SKM-1 (cell line): ENCODE measurements at regions not wholly inside any gene's neighbourhood (a gene's known extent, or its start where the extent isn't known, plus 50 kb on each side); places are given as distances from the start of the nearest gene placed in this dataset.

Experiments used
- DNase-seq: peaks from one replicate; lab custom pipeline; 2025; ENCODE audit not compliant: unreplicated experiment; lab: John Stamatoyannopoulos, UW

DNA sequence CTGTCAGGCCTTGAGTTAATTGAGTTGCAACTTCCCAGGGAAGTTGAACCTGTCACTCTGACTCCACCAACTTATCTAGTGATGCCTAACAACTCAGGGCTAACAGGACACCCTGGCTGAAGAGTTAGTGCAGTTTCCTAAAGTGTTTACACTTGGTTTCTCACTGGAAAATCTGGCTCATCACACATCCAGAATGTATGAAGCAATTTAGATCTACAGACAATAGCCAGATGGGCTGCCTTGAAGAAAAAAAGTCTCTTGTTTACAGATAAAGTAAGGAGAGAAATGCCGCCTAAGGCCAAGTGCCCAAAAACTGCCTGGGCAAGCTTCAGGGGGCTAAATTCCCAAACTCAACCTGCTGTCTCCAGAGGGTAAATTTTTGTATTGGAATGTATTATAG lies 446.3 kb upstream of the NCAM2 start:
- no peak for DNase-seq

DNA sequence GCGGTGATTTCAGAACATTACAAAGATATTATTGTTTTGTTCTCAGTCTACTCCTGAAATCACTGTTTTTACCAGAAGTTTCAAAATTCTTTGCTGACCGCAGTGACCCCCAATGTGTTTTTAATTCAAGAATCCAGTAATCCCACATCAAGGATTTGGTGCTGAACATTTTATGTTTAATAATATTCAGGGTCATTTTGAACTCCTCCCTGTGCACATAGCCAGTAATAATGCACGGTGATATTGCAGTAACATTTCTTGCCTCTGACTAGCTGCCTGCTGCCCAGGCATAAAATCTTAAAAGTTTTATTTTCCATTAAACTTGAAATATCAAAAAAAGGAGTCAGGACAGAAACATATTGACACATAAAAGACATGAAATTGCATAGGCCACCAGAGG lies 443.4 kb upstream of the NCAM2 start:
- DNase-seq, result no peak

DNA sequence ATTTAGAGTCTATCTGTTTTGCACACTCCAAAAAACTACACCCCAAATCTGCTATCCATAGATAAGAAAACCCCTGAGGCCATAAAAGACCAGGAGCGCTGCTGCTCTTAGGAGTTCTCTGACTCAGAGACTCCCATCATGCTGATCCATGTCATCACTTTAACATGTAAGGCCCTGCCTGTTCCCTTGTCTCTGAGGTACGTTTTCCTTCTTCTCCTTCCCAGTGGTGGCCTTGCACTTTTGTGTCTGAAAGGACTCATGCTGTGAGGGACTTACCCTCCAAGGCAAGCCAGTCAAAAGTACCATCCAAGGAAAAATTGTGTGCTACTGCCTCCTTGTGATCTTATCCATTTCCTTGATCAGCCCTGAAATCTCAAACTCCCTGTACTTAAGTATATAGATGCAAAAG lies 427.4 kb upstream of the NCAM2 start:
- DNase-seq, result no peak

DNA sequence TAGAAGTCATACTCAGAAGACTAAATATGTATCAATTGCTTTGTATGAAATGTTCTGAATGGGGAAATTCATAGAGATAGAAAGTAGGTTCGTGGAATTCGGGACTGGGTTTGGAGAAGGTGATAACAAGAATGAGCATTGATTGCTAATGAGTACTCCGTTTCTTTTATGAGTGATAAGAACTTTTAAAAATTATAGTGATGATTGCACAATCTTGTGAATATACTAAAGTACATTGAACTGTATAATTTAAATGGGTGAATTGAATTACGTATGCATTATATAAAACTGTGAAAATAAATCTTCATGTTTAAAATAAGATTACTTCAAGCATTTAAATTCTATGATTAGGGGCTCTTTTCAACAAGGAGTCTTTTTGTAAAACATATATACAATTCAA lies 425.6 kb upstream of the NCAM2 start:
- no peak for DNase-seq

DNA sequence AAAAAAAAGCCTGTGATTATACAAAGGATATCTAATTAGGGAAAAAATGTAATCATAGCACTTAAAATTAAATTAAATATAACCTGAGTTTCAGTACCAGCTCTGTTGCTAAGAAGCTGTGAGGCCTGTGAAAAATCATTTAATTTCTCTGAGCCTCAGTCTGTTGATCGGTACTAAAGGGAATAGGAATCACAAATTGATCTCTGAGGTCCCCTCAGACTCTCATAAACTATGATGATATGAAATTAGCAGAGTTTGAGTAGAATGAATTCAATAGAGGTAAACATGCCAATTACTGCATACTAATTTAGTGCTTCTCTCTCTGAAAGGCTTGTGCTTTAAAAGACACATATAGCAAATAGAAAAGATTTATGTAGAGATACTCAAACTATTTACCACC lies 416.8 kb upstream of the NCAM2 start:
- no peak for DNase-seq

DNA sequence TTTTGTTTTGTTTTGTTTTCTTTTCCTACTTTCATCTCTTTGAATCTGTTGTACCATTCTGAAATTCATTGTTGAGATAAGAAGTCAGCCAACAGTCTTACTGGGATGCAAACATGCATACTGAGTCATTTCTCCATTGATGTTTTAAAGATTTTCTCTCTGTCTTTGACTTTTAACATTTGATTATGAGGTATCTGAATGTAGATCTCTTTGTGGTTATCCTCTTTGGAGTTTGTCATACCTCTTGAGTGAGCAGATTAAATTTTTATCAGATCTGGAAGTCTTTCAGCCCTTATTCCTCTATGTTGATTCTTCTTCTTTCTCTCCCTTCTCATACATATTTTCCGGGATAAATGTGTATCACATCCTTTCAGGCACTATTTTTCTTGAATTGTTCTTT lies 406.9 kb upstream of the NCAM2 start:
- no peak for DNase-seq

DNA sequence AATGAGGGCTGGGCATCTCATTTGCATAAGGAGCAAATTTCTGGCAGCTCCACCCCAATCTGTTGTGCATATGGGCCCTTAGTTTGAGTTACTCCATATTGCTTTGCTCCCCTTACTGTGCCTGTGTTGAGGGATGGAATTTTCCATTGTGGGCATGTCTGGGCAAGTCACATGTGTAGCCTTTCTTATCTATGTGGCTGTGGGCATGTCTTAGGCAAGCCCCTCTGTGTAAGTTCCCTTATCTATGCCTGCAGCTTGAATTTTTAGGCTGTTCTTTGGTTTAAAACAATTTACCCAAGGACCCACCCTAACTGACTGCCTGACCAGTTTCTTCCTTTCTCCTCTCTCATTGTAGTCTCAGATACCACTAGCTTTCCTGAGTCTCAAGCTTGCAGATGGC lies 405.7 kb upstream of the NCAM2 start:
- no peak for DNase-seq

DNA sequence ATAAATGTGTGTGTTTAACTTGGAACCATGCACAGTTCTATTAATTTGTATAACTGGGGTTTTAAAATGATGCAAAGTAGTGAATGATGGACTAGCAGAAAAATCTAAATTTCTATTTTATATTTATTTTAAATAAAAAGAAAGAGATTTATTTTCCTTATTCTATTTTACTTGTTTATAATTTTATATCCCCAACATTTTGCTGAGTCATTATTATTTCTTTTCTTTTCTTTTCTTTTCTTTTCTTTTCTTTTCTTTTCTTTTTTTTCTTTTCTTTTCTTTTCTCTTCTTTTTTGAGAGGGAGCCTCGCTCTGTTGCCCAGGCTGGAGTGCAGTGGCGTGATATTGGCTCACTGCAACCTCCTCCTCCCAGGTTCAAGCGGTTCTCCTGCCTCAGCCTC lies 395.0 kb upstream of the NCAM2 start:
- no peak for DNase-seq

DNA sequence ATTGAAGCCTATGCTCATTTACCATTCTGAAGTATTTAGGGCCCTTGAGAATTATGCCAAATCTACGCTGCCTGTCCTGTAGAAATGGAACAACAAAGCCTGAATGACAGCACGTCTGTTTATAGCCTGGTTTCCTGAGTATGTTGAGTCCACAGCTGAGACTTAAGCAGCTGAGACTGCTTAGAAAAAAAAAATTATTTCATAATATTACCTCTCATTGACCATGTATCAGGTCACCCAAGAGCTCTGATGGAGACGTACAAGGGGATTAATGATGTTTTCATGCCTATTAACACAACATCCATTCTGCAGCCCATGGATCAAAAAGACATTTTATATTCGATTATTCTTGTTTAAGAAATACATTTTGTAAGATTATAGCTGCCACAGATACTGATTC lies 387.2 kb upstream of the NCAM2 start:
- no peak for DNase-seq

- DNase-seq, result no peak
Measured at GRCh38 chr21:20613654-20614053, 384.6 kb upstream of the NCAM2 start.

DNA sequence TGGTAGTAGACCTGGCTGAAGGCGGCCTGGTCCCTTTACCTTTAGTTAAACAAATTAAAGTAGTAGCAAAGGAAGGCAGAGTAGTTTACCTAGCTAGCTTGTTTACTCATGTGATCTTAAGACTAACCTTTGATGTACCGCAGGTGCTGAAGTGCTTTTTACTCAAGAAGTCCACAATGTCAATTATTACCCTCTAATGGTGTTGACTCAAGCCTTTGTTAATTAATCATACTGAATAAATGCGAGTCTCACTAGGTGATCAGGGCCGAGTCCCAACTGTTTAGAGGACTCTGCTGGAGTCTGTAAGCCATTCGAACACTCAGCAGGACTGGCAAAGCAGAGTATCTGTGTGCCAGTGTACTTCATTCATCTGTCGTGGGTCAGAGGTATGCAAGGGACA lies 381.1 kb upstream of the NCAM2 start:
- DNase-seq, result no peak

DNA sequence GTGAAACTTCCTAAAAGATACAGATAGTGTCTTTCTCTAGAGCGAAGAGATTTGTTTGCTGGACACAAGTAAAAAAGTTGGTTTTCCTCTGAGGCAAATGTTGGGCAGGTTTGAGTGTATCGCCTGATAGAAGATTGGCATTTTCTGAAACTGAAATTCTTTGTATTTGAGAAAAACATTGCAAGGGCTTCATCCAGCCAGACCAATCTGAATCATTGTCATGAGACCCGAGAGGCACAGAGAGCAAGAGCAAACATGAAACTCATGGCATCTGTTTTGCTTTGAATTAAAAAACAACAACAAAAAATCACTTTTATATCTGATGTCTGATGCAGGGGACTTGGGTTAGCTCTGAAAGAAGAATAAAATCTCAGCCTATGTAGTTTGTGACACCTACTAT lies 379.3 kb upstream of the NCAM2 start:
- DNase-seq, result no peak

DNA sequence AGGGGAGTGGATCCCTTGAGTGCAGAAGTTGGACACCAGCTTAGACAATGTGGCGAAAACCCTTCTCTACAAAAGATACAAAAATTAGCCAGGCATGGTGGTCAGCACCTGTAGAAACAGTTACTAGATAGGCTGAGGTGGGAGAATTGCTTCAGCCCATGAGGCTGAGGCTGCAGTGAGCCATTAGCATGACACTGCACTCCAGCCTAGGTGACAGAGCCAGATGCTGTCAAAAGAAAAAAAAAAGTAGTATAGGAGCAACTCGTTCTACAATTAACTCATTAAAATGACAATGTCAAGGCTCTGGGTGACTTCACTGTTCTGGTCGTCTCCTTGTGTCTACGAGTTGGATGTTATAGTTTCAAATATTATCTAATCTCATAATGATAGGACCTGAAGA lies 370.6 kb upstream of the NCAM2 start:
- DNase-seq, result no peak

DNA sequence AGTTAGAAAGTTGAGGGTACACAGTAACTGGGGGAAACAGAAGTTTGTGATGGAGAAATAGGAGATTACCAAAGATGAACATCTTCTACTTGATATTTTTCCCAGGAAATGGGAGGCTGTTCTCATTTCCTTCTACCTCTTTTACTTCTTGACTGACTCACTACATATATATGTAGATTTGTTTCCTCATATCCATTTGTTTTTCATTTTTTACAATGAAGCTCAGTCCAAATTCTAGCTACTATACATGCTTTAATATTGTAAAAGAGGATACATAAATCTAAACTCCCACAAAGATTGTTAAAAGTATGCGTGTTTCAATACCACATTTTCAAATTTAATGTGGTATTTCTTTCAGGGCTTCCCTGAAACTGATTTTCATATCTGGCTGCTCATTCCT lies 366.6 kb upstream of the NCAM2 start:
- no peak for DNase-seq

GRCh38 chr21:20639026-20639425 lies 359.2 kb upstream of the NCAM2 start:
- no peak for DNase-seq

DNA sequence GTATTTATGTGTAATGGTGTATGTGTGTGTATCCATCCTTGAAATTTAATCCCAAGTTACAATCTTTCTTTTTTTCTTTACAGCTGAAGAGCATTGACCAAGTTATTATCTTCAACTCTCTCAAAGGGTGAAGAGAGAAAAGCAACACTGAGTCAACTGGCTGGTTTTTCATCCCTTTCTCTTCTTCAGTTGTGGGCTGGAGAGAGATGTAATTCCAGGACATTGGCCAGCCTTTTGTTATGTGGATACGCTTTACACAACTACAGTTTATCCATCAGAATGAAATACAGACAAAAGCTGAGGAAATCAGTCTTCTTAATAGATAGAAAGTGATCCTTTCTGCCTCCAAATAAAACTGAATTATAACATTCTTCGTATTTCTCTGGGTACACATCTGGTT lies 357.0 kb upstream of the NCAM2 start:
- no peak for DNase-seq

DNA sequence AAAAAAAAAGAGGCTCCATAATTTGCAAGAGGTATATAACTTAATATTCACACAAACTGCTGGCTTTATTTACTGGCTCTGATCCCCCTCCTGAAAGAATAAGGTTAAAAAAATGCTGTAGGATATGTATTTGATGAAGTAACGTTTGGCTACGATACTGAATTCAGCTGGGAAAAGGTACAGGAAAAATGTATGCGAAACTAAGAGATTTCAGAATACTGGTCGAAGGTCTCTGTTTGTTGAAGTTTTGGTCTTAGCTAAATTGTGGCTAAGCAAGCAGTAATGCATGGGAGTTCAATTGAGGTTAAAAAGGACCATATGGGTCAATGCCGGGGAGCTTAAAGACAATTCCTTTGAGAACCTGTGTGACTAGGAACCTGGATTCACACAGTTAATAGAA lies 355.5 kb upstream of the NCAM2 start:
- no peak for DNase-seq

DNA sequence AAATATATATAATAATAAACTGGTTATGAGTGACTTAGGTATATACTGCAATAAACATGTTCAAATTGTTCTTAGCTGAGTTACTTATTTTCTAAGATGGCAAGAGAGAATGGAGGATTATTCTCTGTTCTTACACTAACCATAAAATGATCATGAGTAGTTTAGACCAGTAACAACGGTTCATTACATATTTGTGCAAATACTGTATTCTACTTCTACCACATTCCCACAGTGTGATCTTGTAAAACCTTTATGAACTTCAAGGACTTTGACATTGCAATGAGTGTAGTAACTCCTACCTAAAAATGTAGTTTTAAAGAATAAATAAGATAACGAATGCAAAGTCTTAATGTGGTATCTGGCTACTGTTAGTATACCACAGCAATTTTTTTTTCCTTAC lies 353.7 kb upstream of the NCAM2 start:
- no peak for DNase-seq

GRCh38 chr21:20645344-20645743 lies 352.9 kb upstream of the NCAM2 start:
- no peak for DNase-seq

DNA sequence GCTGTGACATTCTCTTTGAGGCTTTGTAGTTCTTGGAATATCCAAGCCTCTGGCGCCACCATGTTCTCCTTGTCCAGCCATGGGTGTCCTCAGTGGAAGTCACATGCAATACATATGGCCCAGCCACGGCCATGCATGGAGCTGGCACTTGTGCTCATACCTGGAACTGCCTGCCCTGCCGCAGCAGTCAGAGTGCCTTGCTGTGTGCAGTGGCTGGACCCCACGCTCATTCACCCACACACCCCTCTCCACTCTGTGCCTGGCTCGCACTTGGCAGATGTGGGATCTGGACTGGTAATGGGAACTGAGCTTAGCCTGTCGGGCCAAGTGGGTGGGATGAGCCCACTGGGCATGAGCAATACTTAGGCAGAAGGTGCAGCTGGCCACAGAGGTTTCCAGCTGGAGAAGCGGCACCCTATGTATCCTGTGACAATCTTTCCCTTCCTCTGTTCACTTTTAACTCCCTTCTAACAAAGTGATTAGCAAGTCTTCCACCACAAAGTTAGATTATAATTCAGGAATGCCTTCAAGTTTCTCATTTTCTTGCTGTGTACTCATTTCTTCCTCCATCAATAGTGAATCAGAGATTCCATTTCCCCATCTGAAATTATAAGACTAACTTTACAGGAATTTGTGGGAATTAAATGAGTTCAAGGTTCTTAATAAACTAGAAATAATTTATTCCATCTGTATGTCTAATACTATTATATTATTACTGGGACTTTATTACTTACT lies 351.6 kb upstream of the NCAM2 start:
- DNase-seq, result no peak

GRCh38 chr21:20647607-20648006 lies 350.6 kb upstream of the NCAM2 start:
- no peak for DNase-seq

DNA sequence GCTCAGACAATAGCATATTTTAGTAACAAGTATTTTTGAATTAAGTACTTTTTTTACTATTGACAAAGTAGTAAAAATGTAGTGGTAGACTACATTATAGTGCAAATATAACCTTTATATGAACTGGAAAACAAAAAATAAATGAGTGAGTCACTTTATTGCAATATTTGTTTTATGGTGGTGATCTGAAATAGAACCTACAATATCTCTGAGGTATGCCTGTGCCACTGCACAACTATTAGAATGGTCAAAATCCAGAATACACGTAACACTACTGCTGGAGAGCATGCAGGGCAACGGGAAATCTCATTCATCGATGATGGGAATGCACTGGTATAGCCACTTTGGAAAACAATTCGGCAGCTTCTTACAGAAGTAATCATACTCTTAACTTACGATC lies 349.0 kb upstream of the NCAM2 start:
- DNase-seq, result no peak

DNA sequence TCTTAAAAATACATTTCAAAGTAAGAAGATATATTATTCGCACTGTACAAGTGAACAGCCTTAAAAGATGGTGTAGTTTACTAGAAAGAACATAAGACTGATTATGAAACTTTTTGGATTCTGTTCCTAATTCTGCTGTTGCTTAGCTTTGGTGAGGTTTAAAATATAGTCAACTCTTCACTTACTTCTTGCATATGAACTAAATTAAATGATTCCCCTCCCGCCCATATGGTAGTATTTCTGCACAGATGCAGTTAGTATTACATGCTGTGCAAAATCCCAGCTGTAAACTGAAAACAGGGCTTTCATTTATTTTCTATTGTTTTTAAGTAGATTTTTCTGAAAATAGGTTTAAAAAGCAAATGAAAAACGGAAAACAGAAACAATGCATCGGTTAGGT lies 345.4 kb upstream of the NCAM2 start:
- DNase-seq, result no peak

DNA sequence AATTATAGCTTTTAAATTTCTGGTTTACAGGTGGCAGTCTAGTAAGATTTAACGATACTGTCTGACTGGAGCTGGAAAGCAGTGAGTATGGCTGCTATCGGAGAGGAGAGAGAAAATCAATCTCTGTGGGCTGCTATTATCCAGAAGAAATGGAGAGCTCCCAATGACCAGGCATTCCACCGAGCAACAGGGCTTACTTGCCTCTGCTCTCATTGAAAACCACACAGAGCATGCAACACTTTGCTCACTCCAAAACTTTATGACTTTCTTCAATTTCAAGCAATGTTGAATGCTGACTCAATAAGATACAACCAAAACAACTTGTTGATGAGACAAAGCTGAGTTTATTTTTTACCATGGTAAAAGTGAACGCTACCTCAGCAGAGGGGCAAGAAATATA lies 337.0 kb upstream of the NCAM2 start:
- no peak for DNase-seq
